ENCODE measurements at regions not wholly inside any gene's neighbourhood (a gene's known extent, or its start where the extent isn't known, plus 50 kb on each side); places are given as distances from the start of the nearest gene placed in this dataset.

DNA sequence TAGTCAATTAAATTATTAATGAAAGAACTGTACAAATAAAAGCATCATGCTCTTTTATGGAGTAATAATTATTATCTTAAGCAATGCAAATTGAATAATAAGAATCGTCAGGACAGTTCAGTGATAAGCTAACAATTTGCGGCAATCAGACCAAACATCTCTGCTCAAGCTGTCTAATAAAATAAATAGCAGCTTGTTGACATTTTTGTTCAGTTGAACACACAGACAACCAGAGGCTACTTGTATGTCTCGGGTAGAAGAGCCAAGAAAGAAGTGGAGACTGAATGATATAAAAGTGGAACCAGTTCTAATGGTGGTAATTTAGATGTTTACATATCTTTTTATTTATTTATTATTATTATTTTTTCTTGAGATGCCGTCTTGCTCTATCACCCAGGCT, 57.4 kb upstream of the FOXN3 start:
- no peaks in the 10 kb centered on the region for H3K36me3 ChIP-seq (ENCODE audit: control insufficient read depth, low read length)
- H3K27ac ChIP-seq (ENCODE audit: low read depth, low read length), result no peak overlapping the region
- H3F3A ChIP-seq (ENCODE audit: control insufficient read depth, insufficient read depth), result no peaks in the 10 kb centered on the region
- no peaks in the 10 kb centered on the region for H3K27me3 ChIP-seq (ENCODE audit: control insufficient read depth, low read length)
- TF ChIP-seq CTCF (IDR thresholded peaks at IDR 0.05; ENCODE audit: low read depth, low read length, poor library complexity, severe bottlenecking) (no peak), EZH2phosphoT487 (IDR thresholded peaks at IDR 0.05; ENCODE audit: borderline replicate concordance, low read length) (no peak)
- H3K4me1 ChIP-seq (ENCODE audit: control insufficient read depth, low read length), result peaks cover 11% of the 10 kb centered on the region
- no peaks in the 10 kb centered on the region for H3K9me2 ChIP-seq (replicated peaks; ENCODE audit: control insufficient read depth, low read length)
- H3K9me3 ChIP-seq (ENCODE audit: control insufficient read depth, insufficient read depth, low read length), result no peaks in the 10 kb centered on the region
- H4K20me1 ChIP-seq (ENCODE audit: control insufficient read depth, insufficient read depth, low read depth, low read length), result no peaks in the 10 kb centered on the region
- no peak overlapping the region for H3K4me2 ChIP-seq (ENCODE audit: low read length)
- H3K4me3 ChIP-seq (ENCODE audit: low read length), result no peak overlapping the region
- H3K79me2 ChIP-seq (ENCODE audit: control insufficient read depth, low read length), result no peaks in the 10 kb centered on the region

- Histone ChIP-seq H3K27me3 (ENCODE audit: control insufficient read depth, low read length) (no peaks in the 10 kb centered on the region), H3K36me3 (ENCODE audit: control insufficient read depth, low read length) (no peaks in the 10 kb centered on the region), H3K27ac (ENCODE audit: low read depth, low read length) (no peak overlapping the region), H3F3A (ENCODE audit: control insufficient read depth, insufficient read depth) (no peaks in the 10 kb centered on the region), H3K4me2 (ENCODE audit: low read length) (no peak overlapping the region), H3K9me3 (ENCODE audit: control insufficient read depth, insufficient read depth, low read length) (no peaks in the 10 kb centered on the region), H3K4me1 (ENCODE audit: control insufficient read depth, low read length) (peaks cover 11% of the 10 kb centered on the region), H3K4me3 (ENCODE audit: low read length) (no peak overlapping the region), H3K79me2 (ENCODE audit: control insufficient read depth, low read length) (no peaks in the 10 kb centered on the region), H3K9me2 (replicated peaks; ENCODE audit: control insufficient read depth, low read length) (no peaks in the 10 kb centered on the region), H4K20me1 (ENCODE audit: control insufficient read depth, insufficient read depth, low read depth, low read length) (no peaks in the 10 kb centered on the region)
- TF ChIP-seq EZH2phosphoT487 (IDR thresholded peaks at IDR 0.05; ENCODE audit: borderline replicate concordance, low read length) (no peak), CTCF (IDR thresholded peaks at IDR 0.05; ENCODE audit: low read depth, low read length, poor library complexity, severe bottlenecking) (no peak)
Measured at GRCh38 chr14:89473989-89474388, 57.0 kb upstream of the FOXN3 start.

- H3K79me2 ChIP-seq (ENCODE audit: control insufficient read depth, low read length), result no peaks in the 10 kb centered on the region
- H3K9me2 ChIP-seq (replicated peaks; ENCODE audit: control insufficient read depth, low read length), result no peaks in the 10 kb centered on the region
- H3K36me3 ChIP-seq (ENCODE audit: control insufficient read depth, low read length), result no peaks in the 10 kb centered on the region
- TF ChIP-seq CTCF (IDR thresholded peaks at IDR 0.05; ENCODE audit: low read depth, low read length, poor library complexity, severe bottlenecking), result no peak
- no peak for TF ChIP-seq EZH2phosphoT487 (IDR thresholded peaks at IDR 0.05; ENCODE audit: borderline replicate concordance, low read length)
- H3F3A ChIP-seq (ENCODE audit: control insufficient read depth, insufficient read depth), result no peaks in the 10 kb centered on the region
- no peaks in the 10 kb centered on the region for H3K9me3 ChIP-seq (ENCODE audit: control insufficient read depth, insufficient read depth, low read length)
- no peaks in the 10 kb centered on the region for H4K20me1 ChIP-seq (ENCODE audit: control insufficient read depth, insufficient read depth, low read depth, low read length)
- H3K4me2 ChIP-seq (ENCODE audit: low read length), result no peak overlapping the region
- H3K27ac ChIP-seq (ENCODE audit: low read depth, low read length), result no peak overlapping the region
- H3K4me3 ChIP-seq (ENCODE audit: low read length), result no peak overlapping the region
- peaks cover 11% of the 10 kb centered on the region for H3K4me1 ChIP-seq (ENCODE audit: control insufficient read depth, low read length)
- no peaks in the 10 kb centered on the region for H3K27me3 ChIP-seq (ENCODE audit: control insufficient read depth, low read length)
Measured at GRCh38 chr14:89473569-89473968, 56.5 kb upstream of the FOXN3 start.

DNA sequence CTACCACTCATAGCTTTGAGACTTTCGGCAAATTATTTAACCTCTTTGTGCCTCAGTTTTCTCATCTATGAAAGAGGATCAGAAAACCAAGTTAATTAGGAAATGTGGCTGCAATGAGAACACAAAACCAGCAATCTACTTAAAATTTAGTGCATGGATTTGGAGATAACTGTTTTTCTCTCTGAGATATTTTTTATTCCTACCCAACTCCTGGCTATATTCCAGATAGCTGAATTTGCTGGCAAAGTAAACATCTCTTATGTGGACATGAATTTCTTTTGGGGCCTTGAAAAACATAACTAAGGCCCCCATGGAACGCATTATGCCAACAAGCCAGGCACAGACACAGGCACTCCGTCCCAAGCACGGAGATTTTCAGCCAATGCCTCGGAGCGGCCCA, 53.4 kb upstream of the FOXN3 start:
- Histone ChIP-seq H3K4me3 (ENCODE audit: low read length) (no peak overlapping the region), H3K27me3 (ENCODE audit: control insufficient read depth, low read length) (no peaks in the 10 kb centered on the region), H3K4me2 (ENCODE audit: low read length) (no peak overlapping the region), H3F3A (ENCODE audit: control insufficient read depth, insufficient read depth) (no peaks in the 10 kb centered on the region), H3K27ac (ENCODE audit: low read depth, low read length) (no peak overlapping the region), H3K9me2 (replicated peaks; ENCODE audit: control insufficient read depth, low read length) (no peaks in the 10 kb centered on the region), H3K9me3 (ENCODE audit: control insufficient read depth, insufficient read depth, low read length) (no peaks in the 10 kb centered on the region), H3K79me2 (ENCODE audit: control insufficient read depth, low read length) (no peaks in the 10 kb centered on the region), H3K4me1 (ENCODE audit: control insufficient read depth, low read length) (peaks cover 20% of the 10 kb centered on the region), H3K36me3 (ENCODE audit: control insufficient read depth, low read length) (no peaks in the 10 kb centered on the region), H4K20me1 (ENCODE audit: control insufficient read depth, insufficient read depth, low read depth, low read length) (no peaks in the 10 kb centered on the region)
- TF ChIP-seq EZH2phosphoT487 (IDR thresholded peaks at IDR 0.05; ENCODE audit: borderline replicate concordance, low read length), result no peak
- no peak for TF ChIP-seq CTCF (IDR thresholded peaks at IDR 0.05; ENCODE audit: low read depth, low read length, poor library complexity, severe bottlenecking)

Data from DOHH2 (cell line).